ENCODE measurements at regions not wholly inside any gene's neighbourhood (a gene's known extent, or its start where the extent isn't known, plus 50 kb on each side); places are given as distances from the start of the nearest gene placed in this dataset.

GRCh38 chr19:33960566-33960965 is 163.9 kb downstream of the KCTD15 start:
- no peak overlapping the region for H3K4me2 ChIP-seq
- peaks cover 4% of the 10 kb centered on the region for H3K27me3 Mint-ChIP-seq (ENCODE audit: insufficient read depth, low read depth, poor library complexity)
- no peaks in the 10 kb centered on the region for H3K27me3 ChIP-seq (ENCODE audit: insufficient read depth)
- no peak overlapping the region; the same call in 2 of the 3 replicates for H3K4me3 Mint-ChIP-seq
- TF ChIP-seq STAT1 (IDR thresholded peaks at IDR 0.05; ENCODE audit: unreplicated experiment): no peak
- no peak for TF ChIP-seq EZH2 (IDR thresholded peaks at IDR 0.05; ENCODE audit: low read depth, unreplicated experiment)
- no peak overlapping the region for H3K27ac ChIP-seq (ENCODE audit: low read depth)
- H3K4me1 Mint-ChIP-seq: no peaks in the 10 kb centered on the region
- H3K4me3 ChIP-seq: no peak overlapping the region
- no peak overlapping the region for H3K27ac Mint-ChIP-seq
- ATAC-seq (no peak), DNase-seq (ENCODE audit: low spot score) (no peak)
- H3K36me3 Mint-ChIP-seq (ENCODE audit: low read depth): no peaks in the 10 kb centered on the region
- H3K36me3 ChIP-seq (ENCODE audit: insufficient read depth): no peaks in the 10 kb centered on the region
- H3K4me1 ChIP-seq (ENCODE audit: insufficient read depth): no peaks in the 10 kb centered on the region
- H3K79me2 ChIP-seq (replicated peaks; ENCODE audit: insufficient read depth): no peaks in the 10 kb centered on the region
- H3K9me2 ChIP-seq (ENCODE audit: insufficient read depth): no peaks in the 10 kb centered on the region
- H3K9me3 Mint-ChIP-seq: no peaks in the 10 kb centered on the region
- H3F3A ChIP-seq (replicated peaks; ENCODE audit: low read depth): no peaks in the 10 kb centered on the region
- no peaks in the 10 kb centered on the region for H4K20me1 ChIP-seq (replicated peaks; ENCODE audit: insufficient read depth)
- no peak overlapping the region for H2AFZ ChIP-seq

- no peak overlapping the region for H3K4me3 Mint-ChIP-seq
- no peak for ATAC-seq
Measured at GRCh38 chr19:33962161-33962560, 165.5 kb downstream of the KCTD15 start.

More at GRCh38 chr19:33962161-33962560, 165.5 kb downstream of the KCTD15 start:
- no peaks in the 10 kb centered on the region for H3F3A ChIP-seq (replicated peaks; ENCODE audit: low read depth)
- H3K9me2 ChIP-seq (ENCODE audit: insufficient read depth): no peaks in the 10 kb centered on the region
- Mint-ChIP-seq H3K27me3 (ENCODE audit: insufficient read depth, low read depth, poor library complexity) (peaks cover 4% of the 10 kb centered on the region), H3K36me3 (ENCODE audit: low read depth) (peaks cover 6% of the 10 kb centered on the region; the same call in 2 of the 3 replicates), H3K9me3 (peaks cover 9% of the 10 kb centered on the region), H3K4me1 (no peaks in the 10 kb centered on the region), H3K27ac (no peak overlapping the region)
- TF ChIP-seq EZH2 (IDR thresholded peaks at IDR 0.05; ENCODE audit: low read depth, unreplicated experiment): no peak
- no peak for TF ChIP-seq CTCF (conservative IDR thresholded peaks at IDR 0.05; ENCODE audit: low read depth in 2 of 2)
- TF ChIP-seq EZH2phosphoT487 (IDR thresholded peaks at IDR 0.05; ENCODE audit: unreplicated experiment): no peak
- no peak for TF ChIP-seq ETS1 (IDR thresholded peaks at IDR 0.05)
- TF ChIP-seq ZNF331 (CRISPR knock-in tag; IDR thresholded peaks at IDR 0.05; ENCODE audit: low read depth): no peak
- no peaks in the 10 kb centered on the region for H3K36me3 ChIP-seq (ENCODE audit: insufficient read depth)
- H3K4me2 ChIP-seq: no peak overlapping the region
- H4K20me1 ChIP-seq (replicated peaks; ENCODE audit: insufficient read depth): no peaks in the 10 kb centered on the region
- peak overlapping the region; percentile 43; the same call in 1 of the 2 replicates for H2AFZ ChIP-seq
- H3K79me2 ChIP-seq (replicated peaks; ENCODE audit: insufficient read depth): no peaks in the 10 kb centered on the region
- DNase-seq (ENCODE audit: low spot score): no peak
- H3K27ac ChIP-seq (ENCODE audit: low read depth): no peak overlapping the region
- no peaks in the 10 kb centered on the region for H3K4me1 ChIP-seq (ENCODE audit: insufficient read depth)
- H3K27me3 ChIP-seq (ENCODE audit: insufficient read depth): no peaks in the 10 kb centered on the region
- H3K4me3 ChIP-seq: no peak overlapping the region

Measured in GM23338 (cell line).